Neural progenitor cell (in vitro differentiated cells): ENCODE measurements at regions not wholly inside any gene's neighbourhood (a gene's known extent, or its start where the extent isn't known, plus 50 kb on each side); places are given as distances from the start of the nearest gene placed in this dataset.

Experiments
- DNase-seq: peaks from one replicate; pipeline ENCODE4 v3.0.0-alpha.2; 2016; ENCODE audit warnings: low spot score
- H2AFZ ChIP-seq: fragments of 200-600 bp; sonication (generic); replicated peaks from 2 replicates; pipeline ENCODE4 v1.6.1; 2016; ENCODE audit warnings: antibody characterized with exemption
- H3F3A ChIP-seq: fragments of 200-600 bp; sonication (generic); 2 replicates; pipeline ENCODE4 v1.6.1; 2016; ENCODE audit warnings: antibody characterized with exemption, low read depth
- H3K27ac ChIP-seq: fragments of 200-600 bp; sonication (generic); 2 replicates; pipeline ENCODE4 v1.5.1; 2016; ENCODE audit warnings: mild to moderate bottlenecking
- H3K27me3 ChIP-seq: fragments of 200-600 bp; sonication (generic); 2 replicates; pipeline ENCODE4 v1.6.1; 2016; ENCODE audit warnings: mild to moderate bottlenecking, moderate library complexity
- H3K36me3 ChIP-seq: fragments of 200-600 bp; sonication (generic); 2 replicates; pipeline ENCODE4 v1.5.1; 2016
- H3K4me1 ChIP-seq: fragments of 200-600 bp; sonication (generic); 2 replicates; pipeline ENCODE4 v1.6.1; 2016; ENCODE audit warnings: mixed run types
- H3K4me2 ChIP-seq: fragments of 200-600 bp; sonication (generic); 2 replicates; pipeline ENCODE4 v1.6.1; 2016
- H3K4me3 ChIP-seq: fragments of 200-600 bp; sonication (generic); 2 replicates; pipeline ENCODE4 v1.5.1; 2016
- H3K79me2 ChIP-seq: fragments of 200-600 bp; sonication (generic); 2 replicates; pipeline ENCODE4 v1.6.1; 2016; ENCODE audit warnings: low read depth
- H3K9ac ChIP-seq: fragments of 200-600 bp; sonication (generic); 2 replicates; pipeline ENCODE4 v1.6.1; 2016
- H3K9me3 ChIP-seq: fragments of 200-600 bp; sonication (generic); 2 replicates; pipeline ENCODE4 v1.5.1; 2016; ENCODE audit warnings: low read depth
- H4K20me1 ChIP-seq: fragments of 200-600 bp; sonication (generic); 2 replicates; pipeline ENCODE4 v1.6.1; 2016; ENCODE audit warnings: low read depth
- H3K27ac Mint-ChIP-seq: 3 replicates; pipeline ENCODE4 v1.8.0; 2021; ENCODE audit warnings: mixed read lengths
- H3K27me3 Mint-ChIP-seq: 2 replicates; pipeline ENCODE4 v1.8.0; 2022; ENCODE audit warnings: low read depth, mild to moderate bottlenecking, inconsistent platforms, moderate library complexity, mixed read lengths; ENCODE audit not compliant: insufficient read depth
- H3K36me3 Mint-ChIP-seq: 3 replicates; pipeline ENCODE4 v1.8.0; 2021; ENCODE audit warnings: mixed read lengths
- H3K4me1 Mint-ChIP-seq: 3 replicates; pipeline ENCODE4 v1.8.0; 2021; ENCODE audit warnings: mixed read lengths
- H3K4me3 Mint-ChIP-seq: 3 replicates; pipeline ENCODE4 v1.8.0; 2021; ENCODE audit warnings: mild to moderate bottlenecking, moderate library complexity, mixed read lengths
- H3K9me3 Mint-ChIP-seq: 3 replicates; pipeline ENCODE4 v1.8.0; 2020; ENCODE audit warnings: mixed read lengths
- CTCF ChIP-seq: fragments of 200-600 bp; sonication (generic); IDR thresholded peaks from 2 replicates; pipeline ENCODE4 v1.5.1; 2017; ENCODE audit warnings: antibody characterized with exemption, mild to moderate bottlenecking
- EZH2 ChIP-seq: fragments of 200-600 bp; sonication (generic); IDR thresholded peaks from 2 replicates; pipeline ENCODE4 v1.6.1; 2017; ENCODE audit warnings: antibody characterized with exemption, mild to moderate bottlenecking, moderate library complexity
- EZH2phosphoT487 ChIP-seq: fragments of 200-600 bp; sonication (generic); IDR thresholded peaks from 2 replicates; pipeline ENCODE4 v1.6.1; 2017; ENCODE audit warnings: antibody characterized with exemption

DNA sequence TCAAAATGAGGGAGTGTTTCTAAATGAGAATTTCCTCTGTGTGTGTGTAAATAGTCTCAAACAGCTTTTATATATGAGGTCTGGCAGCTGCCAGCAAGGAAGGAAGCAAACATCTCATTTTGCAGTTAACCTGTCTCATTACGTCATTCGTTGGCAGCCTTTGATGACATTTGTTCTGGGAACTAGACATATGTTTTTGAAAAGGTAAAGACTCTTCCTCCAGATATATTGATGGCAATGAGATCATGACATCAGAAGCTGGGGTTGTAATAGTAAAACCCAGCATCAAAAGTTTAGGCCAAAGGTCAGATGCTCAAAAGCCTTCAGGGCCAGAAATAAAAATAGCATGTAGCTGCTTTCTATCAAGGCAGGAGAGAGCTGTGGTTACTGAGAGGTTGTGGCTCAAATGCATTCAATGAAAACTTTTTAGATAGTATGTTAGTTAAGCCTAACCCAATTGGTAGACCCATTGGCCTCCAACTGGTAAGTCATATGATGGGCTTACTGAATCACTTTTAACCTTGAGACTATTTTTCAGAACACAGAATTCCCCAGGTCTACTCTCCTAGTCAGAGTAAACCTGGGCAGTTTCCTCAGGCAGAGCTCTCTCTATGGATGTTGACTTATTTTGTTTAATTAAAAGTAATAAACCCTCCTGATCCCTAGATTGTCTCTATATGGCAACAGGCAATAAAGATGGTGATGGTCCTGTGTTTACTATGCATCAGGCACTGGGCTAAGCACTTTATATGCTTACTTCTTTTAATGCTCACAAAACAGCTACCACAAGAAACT, 386.5 kb upstream of the CFAP20DC start:
- H3F3A ChIP-seq, result no peaks in the 10 kb centered on the region
- H3K36me3 Mint-ChIP-seq, result no peaks in the 10 kb centered on the region
- H3K4me3 Mint-ChIP-seq, result no peak overlapping the region
- H4K20me1 ChIP-seq, result no peaks in the 10 kb centered on the region
- no peak overlapping the region for H3K4me3 ChIP-seq
- H3K27ac ChIP-seq, result no peak overlapping the region
- no peaks in the 10 kb centered on the region for H3K27me3 Mint-ChIP-seq
- H3K27ac Mint-ChIP-seq, result no peak overlapping the region
- no peak for DNase-seq
- H3K9me3 ChIP-seq, result no peaks in the 10 kb centered on the region
- no peak overlapping the region for H3K9ac ChIP-seq
- H3K4me1 ChIP-seq, result peaks cover under 1% of the 10 kb centered on the region
- H2AFZ ChIP-seq, result no peak overlapping the region
- H3K9me3 Mint-ChIP-seq, result no peaks in the 10 kb centered on the region
- H3K36me3 ChIP-seq, result no peaks in the 10 kb centered on the region
- TF ChIP-seq CTCF (no peak), EZH2 (no peak), EZH2phosphoT487 (no peak)
- no peaks in the 10 kb centered on the region for H3K4me1 Mint-ChIP-seq
- H3K4me2 ChIP-seq, result no peak overlapping the region
- H3K79me2 ChIP-seq, result no peaks in the 10 kb centered on the region
- peaks cover 33% of the 10 kb centered on the region for H3K27me3 ChIP-seq

DNA sequence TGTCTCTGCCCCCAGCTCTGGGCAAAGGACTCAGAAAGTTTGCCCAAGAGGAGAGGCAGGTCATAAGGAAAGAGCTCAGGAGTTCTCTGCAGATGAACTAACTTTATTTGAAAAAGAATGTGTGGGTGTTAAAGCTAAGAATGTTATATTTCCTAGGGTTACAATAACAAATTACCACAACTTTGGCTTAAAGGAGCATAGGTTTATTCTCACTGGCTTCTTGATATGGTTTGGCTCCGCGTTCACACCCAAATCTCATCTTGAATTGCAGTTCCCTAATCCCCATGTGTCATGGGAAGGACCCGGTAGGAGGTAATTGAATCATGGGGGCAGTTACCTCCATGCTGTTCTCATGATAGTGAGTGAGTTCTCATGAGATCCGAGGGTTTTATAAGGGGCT, 383.7 kb upstream of the CFAP20DC start:
- Histone ChIP-seq H3K27ac (no peak overlapping the region), H3K27me3 (peaks cover 4% of the 10 kb centered on the region), H3K9ac (no peak overlapping the region), H3K79me2 (no peaks in the 10 kb centered on the region), H3K4me3 (no peak overlapping the region), H3K9me3 (no peaks in the 10 kb centered on the region), H2AFZ (no peak overlapping the region), H3F3A (no peaks in the 10 kb centered on the region), H4K20me1 (no peaks in the 10 kb centered on the region), H3K4me1 (no peaks in the 10 kb centered on the region), H3K4me2 (no peak overlapping the region), H3K36me3 (no peaks in the 10 kb centered on the region)
- Mint-ChIP-seq H3K9me3 (no peaks in the 10 kb centered on the region), H3K27ac (no peak overlapping the region), H3K36me3 (no peaks in the 10 kb centered on the region), H3K27me3 (no peaks in the 10 kb centered on the region), H3K4me1 (peaks cover 3% of the 10 kb centered on the region), H3K4me3 (no peak overlapping the region)
- no peak for DNase-seq
- TF ChIP-seq CTCF (no peak), EZH2 (no peak), EZH2phosphoT487 (no peak)

GRCh38 chr3:59432665-59433064, 382.8 kb upstream of the CFAP20DC start:
- no peaks in the 10 kb centered on the region for H3K9me3 Mint-ChIP-seq
- no peak overlapping the region for H3K4me3 Mint-ChIP-seq
- Histone ChIP-seq H3K27me3 (no peaks in the 10 kb centered on the region), H3K4me1 (no peaks in the 10 kb centered on the region), H3K27ac (no peak overlapping the region), H3K9ac (no peak overlapping the region), H3K4me3 (no peak overlapping the region), H3K79me2 (no peaks in the 10 kb centered on the region), H3K36me3 (no peaks in the 10 kb centered on the region), H2AFZ (no peak overlapping the region), H3K9me3 (no peaks in the 10 kb centered on the region), H3F3A (no peaks in the 10 kb centered on the region), H3K4me2 (no peak overlapping the region), H4K20me1 (no peaks in the 10 kb centered on the region)
- no peak for TF ChIP-seq EZH2
- TF ChIP-seq CTCF, result no peak
- no peak for TF ChIP-seq EZH2phosphoT487
- no peak for DNase-seq
- H3K27ac Mint-ChIP-seq, result no peak overlapping the region
- peaks cover 2% of the 10 kb centered on the region for H3K27me3 Mint-ChIP-seq
- peaks cover 3% of the 10 kb centered on the region for H3K4me1 Mint-ChIP-seq
- no peaks in the 10 kb centered on the region for H3K36me3 Mint-ChIP-seq
